ENCODE measurements at regions not wholly inside any gene's neighbourhood (a gene's known extent, or its start where the extent isn't known, plus 50 kb on each side); places are given as distances from the start of the nearest gene placed in this dataset.
"Not testable (repeated sequence)": the region's sequence is repeated elsewhere in the genome, so short reads cannot be mapped to it uniquely, and the experiment has no call there.

DNA sequence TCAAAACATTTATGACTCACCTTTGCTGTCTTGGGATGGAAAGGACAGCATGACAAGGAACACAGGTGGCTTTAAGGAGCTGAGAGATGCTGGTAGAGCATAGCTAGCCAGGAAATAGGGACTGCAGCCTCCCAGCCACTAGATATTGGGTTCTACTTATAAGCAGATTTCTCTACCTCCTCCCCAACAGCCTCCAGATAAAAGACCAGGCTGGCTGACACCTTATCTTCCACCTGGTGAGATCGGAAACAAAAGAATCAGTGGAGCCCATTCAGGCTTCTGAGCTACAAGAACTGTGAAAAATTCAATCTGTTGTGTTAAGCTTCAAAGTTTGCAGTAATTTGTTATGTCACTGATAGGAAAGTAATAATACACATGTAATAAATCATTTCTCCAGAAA, 1278.5 kb upstream of the ZEB2 start:
- H3K9me3 ChIP-seq (replicated peaks; ENCODE audit: low read length): no peaks in the 10 kb centered on the region
- H3K27me3 ChIP-seq (ENCODE audit: control insufficient read depth, insufficient read depth, low read length): no peaks in the 10 kb centered on the region
- no peak overlapping the region for H3K4me2 ChIP-seq (ENCODE audit: low read length)
- no peak overlapping the region for H3K9ac ChIP-seq (ENCODE audit: low read depth, low read length)
- H3K4me1 ChIP-seq (ENCODE audit: control insufficient read depth, insufficient read depth, low read length): no peaks in the 10 kb centered on the region
- no peak overlapping the region for H3K4me3 ChIP-seq (ENCODE audit: low read length)
- H3K36me3 ChIP-seq (ENCODE audit: insufficient read depth, low read length): no peaks in the 10 kb centered on the region

DNA sequence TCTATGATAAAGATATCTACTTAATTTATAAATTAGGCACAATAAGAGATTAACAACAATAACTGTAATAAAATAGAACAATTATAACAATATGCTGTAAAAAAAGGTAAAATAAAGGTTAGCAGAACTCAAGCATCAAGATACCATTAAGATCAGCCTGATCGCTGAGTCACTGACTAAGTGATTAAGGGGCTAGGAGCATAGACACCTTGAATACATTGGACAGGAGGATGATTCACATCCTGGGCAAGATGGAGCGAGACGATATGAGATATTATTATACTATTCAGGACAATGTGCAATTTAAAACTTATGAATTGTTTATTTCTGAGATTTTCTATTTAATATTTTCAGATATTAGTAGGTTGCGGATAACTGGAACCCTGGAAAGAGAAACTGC, 1277.8 kb upstream of the ZEB2 start:
- no peak overlapping the region for H3K9ac ChIP-seq (ENCODE audit: low read depth, low read length)
- H3K4me2 ChIP-seq (ENCODE audit: low read length): no peak overlapping the region
- no peaks in the 10 kb centered on the region for H3K36me3 ChIP-seq (ENCODE audit: insufficient read depth, low read length)
- no peaks in the 10 kb centered on the region for H3K27me3 ChIP-seq (ENCODE audit: control insufficient read depth, insufficient read depth, low read length)
- no peak overlapping the region for H3K4me3 ChIP-seq (ENCODE audit: low read length)
- H3K4me1 ChIP-seq (ENCODE audit: control insufficient read depth, insufficient read depth, low read length): no peaks in the 10 kb centered on the region
- H3K9me3 ChIP-seq (replicated peaks; ENCODE audit: low read length): no peaks in the 10 kb centered on the region

GRCh38 chr2:145792745-145793144, 1272.8 kb upstream of the ZEB2 start:
- no peak overlapping the region for H3K9ac ChIP-seq (ENCODE audit: low read depth, low read length)
- H3K4me3 ChIP-seq (ENCODE audit: low read length): no peak overlapping the region
- H3K36me3 ChIP-seq (ENCODE audit: insufficient read depth, low read length): no peaks in the 10 kb centered on the region
- H3K9me3 ChIP-seq (replicated peaks; ENCODE audit: low read length): no peaks in the 10 kb centered on the region
- no peak overlapping the region for H3K4me2 ChIP-seq (ENCODE audit: low read length)
- no peaks in the 10 kb centered on the region for H3K4me1 ChIP-seq (ENCODE audit: control insufficient read depth, insufficient read depth, low read length)
- H3K27me3 ChIP-seq (ENCODE audit: control insufficient read depth, insufficient read depth, low read length): no peaks in the 10 kb centered on the region

DNA sequence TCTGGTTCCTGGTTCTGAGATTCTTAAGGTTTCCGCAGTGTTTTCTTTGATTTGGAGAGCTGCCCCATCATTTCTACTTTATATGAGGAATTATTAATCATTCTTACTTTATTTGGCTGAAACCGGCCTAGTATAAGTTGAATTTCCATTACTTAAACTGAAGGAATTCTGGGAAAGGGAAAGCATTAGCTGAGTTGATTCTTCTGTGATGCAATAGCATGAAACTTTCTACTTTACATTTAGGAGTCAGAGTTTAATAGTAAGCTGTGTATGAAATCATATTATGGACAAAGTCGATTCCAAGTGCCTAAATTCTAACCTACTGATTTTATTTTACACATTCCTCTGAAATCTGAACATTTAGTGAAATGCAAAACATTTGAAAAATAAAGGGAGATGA, 1269.7 kb upstream of the ZEB2 start:
- H3K27me3 ChIP-seq (ENCODE audit: control insufficient read depth, insufficient read depth, low read length): no peaks in the 10 kb centered on the region
- H3K4me2 ChIP-seq (ENCODE audit: low read length): no peak overlapping the region
- H3K4me1 ChIP-seq (ENCODE audit: control insufficient read depth, insufficient read depth, low read length): no peaks in the 10 kb centered on the region
- no peaks in the 10 kb centered on the region for H3K36me3 ChIP-seq (ENCODE audit: insufficient read depth, low read length)
- no peak overlapping the region for H3K9ac ChIP-seq (ENCODE audit: low read depth, low read length)
- no peak overlapping the region for H3K4me3 ChIP-seq (ENCODE audit: low read length)
- H3K9me3 ChIP-seq (replicated peaks; ENCODE audit: low read length): no peaks in the 10 kb centered on the region

- H3K4me2 ChIP-seq (ENCODE audit: low read length); H3K9ac ChIP-seq (ENCODE audit: low read depth, low read length); H3K9me3 ChIP-seq (replicated peaks; ENCODE audit: low read length); H3K4me3 ChIP-seq (ENCODE audit: low read length); H3K27me3 ChIP-seq (ENCODE audit: control insufficient read depth, insufficient read depth, low read length); H3K4me1 ChIP-seq (ENCODE audit: control insufficient read depth, insufficient read depth, low read length); H3K36me3 ChIP-seq (ENCODE audit: insufficient read depth, low read length): not testable (repeated sequence)
Observed at GRCh38 chr2:145787597-145788361, 1267.9 kb upstream of the ZEB2 start.

GRCh38 chr2:145782607-145783006, 1262.7 kb upstream of the ZEB2 start:
- not testable (repeated sequence) for H3K9me3 ChIP-seq (replicated peaks; ENCODE audit: low read length); H3K4me3 ChIP-seq (ENCODE audit: low read length); H3K4me2 ChIP-seq (ENCODE audit: low read length); H3K27me3 ChIP-seq (ENCODE audit: control insufficient read depth, insufficient read depth, low read length); H3K36me3 ChIP-seq (ENCODE audit: insufficient read depth, low read length); H3K9ac ChIP-seq (ENCODE audit: low read depth, low read length); H3K4me1 ChIP-seq (ENCODE audit: control insufficient read depth, insufficient read depth, low read length)

DNA sequence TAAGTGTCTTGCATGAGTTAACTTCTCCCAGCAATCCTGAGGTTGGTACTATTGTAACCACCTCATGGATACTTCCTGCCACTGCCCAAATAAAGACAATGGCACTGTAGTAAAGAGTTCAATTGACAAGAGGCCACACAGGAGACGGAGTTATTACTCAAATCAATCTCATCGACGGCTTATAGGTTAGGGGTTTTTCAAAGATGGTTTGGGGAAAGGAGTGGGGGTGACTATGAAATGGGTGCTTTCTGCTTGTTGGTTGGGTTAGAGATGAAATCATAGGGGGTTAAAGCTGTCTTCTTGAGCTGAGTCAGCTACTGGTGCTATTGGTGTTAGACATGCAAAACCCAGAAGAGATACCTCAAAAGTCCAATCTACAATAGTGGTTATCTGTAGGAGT, 1258.0 kb upstream of the ZEB2 start:
- H3K4me1 ChIP-seq (ENCODE audit: control insufficient read depth, insufficient read depth, low read length): no peaks in the 10 kb centered on the region
- H3K4me3 ChIP-seq (ENCODE audit: low read length): no peak overlapping the region
- H3K27me3 ChIP-seq (ENCODE audit: control insufficient read depth, insufficient read depth, low read length): no peaks in the 10 kb centered on the region
- no peaks in the 10 kb centered on the region for H3K36me3 ChIP-seq (ENCODE audit: insufficient read depth, low read length)
- no peak overlapping the region for H3K4me2 ChIP-seq (ENCODE audit: low read length)
- H3K9me3 ChIP-seq (replicated peaks; ENCODE audit: low read length): no peaks in the 10 kb centered on the region
- no peak overlapping the region for H3K9ac ChIP-seq (ENCODE audit: low read depth, low read length)

DNA sequence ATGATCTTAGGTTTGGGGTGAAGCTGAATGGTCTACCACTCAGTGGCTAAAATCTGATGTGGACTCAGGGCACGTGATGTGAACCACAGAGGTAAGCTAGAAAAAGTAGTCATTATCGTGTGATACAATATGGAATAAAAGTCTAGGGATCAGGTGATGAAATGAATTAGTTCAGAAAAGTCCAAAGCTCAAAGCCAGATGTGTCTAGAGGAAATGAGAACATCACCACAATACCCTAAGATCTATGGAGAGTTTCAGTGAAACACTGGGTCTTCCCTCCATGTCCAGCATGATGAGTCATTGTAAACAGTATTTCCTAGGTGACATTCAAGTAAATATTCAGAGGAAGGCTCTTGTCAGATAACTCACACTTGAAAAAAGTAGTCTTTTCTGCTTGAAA, 1257.4 kb upstream of the ZEB2 start:
- H3K4me2 ChIP-seq (ENCODE audit: low read length): no peak overlapping the region
- no peaks in the 10 kb centered on the region for H3K9me3 ChIP-seq (replicated peaks; ENCODE audit: low read length)
- H3K27me3 ChIP-seq (ENCODE audit: control insufficient read depth, insufficient read depth, low read length): no peaks in the 10 kb centered on the region
- H3K4me3 ChIP-seq (ENCODE audit: low read length): no peak overlapping the region
- H3K36me3 ChIP-seq (ENCODE audit: insufficient read depth, low read length): no peaks in the 10 kb centered on the region
- no peaks in the 10 kb centered on the region for H3K4me1 ChIP-seq (ENCODE audit: control insufficient read depth, insufficient read depth, low read length)
- H3K9ac ChIP-seq (ENCODE audit: low read depth, low read length): no peak overlapping the region

- no peaks in the 10 kb centered on the region for H3K36me3 ChIP-seq (ENCODE audit: insufficient read depth, low read length)
Observed at GRCh38 chr2:145775591-145775990, 1255.7 kb upstream of the ZEB2 start.

DNA sequence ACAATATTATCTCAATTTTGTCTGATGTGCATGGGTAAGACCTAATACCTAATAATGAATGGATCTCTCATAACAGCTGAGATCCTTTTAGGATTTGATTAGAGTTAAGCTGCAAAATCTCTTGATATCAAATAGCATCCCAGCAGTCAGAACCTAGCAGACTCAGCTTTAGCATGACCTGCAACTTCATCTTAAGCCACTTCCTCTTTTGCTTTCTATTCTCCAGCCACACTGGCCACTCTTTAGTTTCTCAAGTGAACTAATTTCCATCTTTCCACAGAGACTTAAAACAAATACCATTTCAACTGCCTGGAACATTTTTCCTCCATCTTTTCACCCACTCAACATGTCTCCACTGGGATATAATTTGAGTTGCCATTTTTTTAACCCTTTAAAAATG, 1251.6 kb upstream of the ZEB2 start:
- Histone ChIP-seq H3K36me3 (ENCODE audit: insufficient read depth, low read length) (no peaks in the 10 kb centered on the region), H3K27me3 (ENCODE audit: control insufficient read depth, insufficient read depth, low read length) (no peaks in the 10 kb centered on the region), H3K9me3 (replicated peaks; ENCODE audit: low read length) (no peaks in the 10 kb centered on the region), H3K9ac (ENCODE audit: low read depth, low read length) (no peak overlapping the region), H3K4me1 (ENCODE audit: control insufficient read depth, insufficient read depth, low read length) (no peaks in the 10 kb centered on the region), H3K4me2 (ENCODE audit: low read length) (no peak overlapping the region), H3K4me3 (ENCODE audit: low read length) (no peak overlapping the region)

More at GRCh38 chr2:145775591-145775990, 1255.7 kb upstream of the ZEB2 start:
- H3K4me1 ChIP-seq (ENCODE audit: control insufficient read depth, insufficient read depth, low read length): no peaks in the 10 kb centered on the region
- no peaks in the 10 kb centered on the region for H3K27me3 ChIP-seq (ENCODE audit: control insufficient read depth, insufficient read depth, low read length)
- H3K4me3 ChIP-seq (ENCODE audit: low read length): no peak overlapping the region
- H3K9me3 ChIP-seq (replicated peaks; ENCODE audit: low read length): no peaks in the 10 kb centered on the region
- H3K9ac ChIP-seq (ENCODE audit: low read depth, low read length): no peak overlapping the region
- no peak overlapping the region for H3K4me2 ChIP-seq (ENCODE audit: low read length)

DNA sequence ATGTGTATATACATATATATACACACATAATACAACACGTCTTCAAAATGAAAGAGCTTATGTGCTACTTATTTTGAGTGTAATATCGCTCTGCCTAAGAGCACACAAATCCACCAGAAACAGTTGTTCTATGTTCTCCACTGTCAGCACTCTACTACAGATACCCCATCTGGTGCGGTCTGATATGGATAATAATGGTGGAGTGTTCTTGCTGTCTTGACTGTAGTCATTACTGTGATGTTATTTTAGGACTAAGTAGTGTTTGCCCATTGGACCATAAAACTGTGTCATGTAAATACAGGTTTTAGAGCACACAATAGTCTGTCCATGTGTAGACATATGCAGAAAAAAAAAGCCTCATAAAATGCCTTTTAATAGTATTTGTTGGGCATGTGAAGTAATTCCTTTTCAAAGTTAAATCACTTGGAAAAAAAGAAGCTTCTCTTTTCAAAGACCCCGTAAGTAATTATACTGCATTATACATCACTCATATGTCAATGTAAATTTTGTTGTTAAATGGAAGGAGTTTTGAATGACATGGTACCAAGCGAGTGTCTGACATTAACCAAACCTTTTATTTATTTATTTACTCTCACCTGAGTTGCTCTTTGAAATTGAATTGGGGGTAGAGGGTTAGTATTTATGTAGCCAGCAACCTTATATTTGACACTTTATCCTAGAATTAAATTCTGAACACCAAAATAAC, 1249.2 kb upstream of the ZEB2 start:
- no peaks in the 10 kb centered on the region for H3K4me1 ChIP-seq (ENCODE audit: control insufficient read depth, insufficient read depth, low read length)
- H3K4me3 ChIP-seq (ENCODE audit: low read length): no peak overlapping the region
- no peaks in the 10 kb centered on the region for H3K9me3 ChIP-seq (replicated peaks; ENCODE audit: low read length)
- no peak overlapping the region for H3K4me2 ChIP-seq (ENCODE audit: low read length)
- H3K36me3 ChIP-seq (ENCODE audit: insufficient read depth, low read length): no peaks in the 10 kb centered on the region
- H3K27me3 ChIP-seq (ENCODE audit: control insufficient read depth, insufficient read depth, low read length): no peaks in the 10 kb centered on the region
- H3K9ac ChIP-seq (ENCODE audit: low read depth, low read length): no peak overlapping the region

- Histone ChIP-seq H3K9ac (ENCODE audit: low read depth, low read length) (no peak overlapping the region), H3K36me3 (ENCODE audit: insufficient read depth, low read length) (no peaks in the 10 kb centered on the region), H3K4me3 (ENCODE audit: low read length) (no peak overlapping the region), H3K9me3 (replicated peaks; ENCODE audit: low read length) (no peaks in the 10 kb centered on the region), H3K4me2 (ENCODE audit: low read length) (no peak overlapping the region), H3K27me3 (ENCODE audit: control insufficient read depth, insufficient read depth, low read length) (no peaks in the 10 kb centered on the region), H3K4me1 (ENCODE audit: control insufficient read depth, insufficient read depth, low read length) (peaks cover 9% of the 10 kb centered on the region)
Observed at GRCh38 chr2:145765874-145766273, 1246.0 kb upstream of the ZEB2 start.

All from skeletal muscle satellite cell (primary cell).